Rectal smooth muscle tissue (tissue), 1 donor: ENCODE measurements at regions not wholly inside any gene's neighbourhood (a gene's known extent, or its start where the extent isn't known, plus 50 kb on each side); places are given as distances from the start of the nearest gene placed in this dataset.

ENCODE experiments used
- H3K27ac ChIP-seq: one replicate; pipeline ENCODE4 v1.7.0; 2013; ENCODE audit warnings: low read depth, low read length, inconsistent platforms
- H3K27me3 ChIP-seq: one replicate; pipeline ENCODE4 v1.7.0; 2013; ENCODE audit warnings: low read length; ENCODE audit not compliant: control insufficient read depth, insufficient read depth
- H3K36me3 ChIP-seq: one replicate; pipeline ENCODE4 v1.7.0; 2013; ENCODE audit warnings: low read length; ENCODE audit not compliant: control insufficient read depth, insufficient read depth
- H3K4me1 ChIP-seq: one replicate; pipeline ENCODE4 v1.7.0; 2013; ENCODE audit warnings: low read length; ENCODE audit not compliant: control insufficient read depth, insufficient read depth
- H3K4me3 ChIP-seq: one replicate; pipeline ENCODE4 v1.7.0; 2013; ENCODE audit warnings: low read length
- H3K9ac ChIP-seq: one replicate; pipeline ENCODE4 v1.7.0; 2013; ENCODE audit warnings: low read length

- H3K36me3 ChIP-seq = no peaks in the 10 kb centered on the region
- H3K4me3 ChIP-seq = no peak overlapping the region
- H3K27me3 ChIP-seq = no peaks in the 10 kb centered on the region
- no peaks in the 10 kb centered on the region for H3K4me1 ChIP-seq
- H3K27ac ChIP-seq = no peak overlapping the region
- no peak overlapping the region for H3K9ac ChIP-seq
Measured at GRCh38 chr12:115404761-115405470, 720.9 kb upstream of the TBX3 start.

GRCh38 chr12:115403689-115404088, 719.7 kb upstream of the TBX3 start:
- no peak overlapping the region for H3K27ac ChIP-seq
- H3K36me3 ChIP-seq = no peaks in the 10 kb centered on the region
- H3K4me3 ChIP-seq = no peak overlapping the region
- H3K27me3 ChIP-seq = no peaks in the 10 kb centered on the region
- H3K4me1 ChIP-seq = no peaks in the 10 kb centered on the region
- H3K9ac ChIP-seq = no peak overlapping the region

- Histone ChIP-seq H3K4me3 (no peak overlapping the region), H3K27me3 (no peaks in the 10 kb centered on the region), H3K27ac (no peak overlapping the region), H3K36me3 (no peaks in the 10 kb centered on the region), H3K9ac (no peak overlapping the region), H3K4me1 (no peaks in the 10 kb centered on the region)
Measured at GRCh38 chr12:115403253-115403652, 719.3 kb upstream of the TBX3 start.

GRCh38 chr12:115402443-115403180, 718.6 kb upstream of the TBX3 start:
- Histone ChIP-seq H3K27me3 (no peaks in the 10 kb centered on the region), H3K36me3 (no peaks in the 10 kb centered on the region), H3K9ac (no peak overlapping the region), H3K27ac (no peak overlapping the region), H3K4me3 (no peak overlapping the region), H3K4me1 (no peaks in the 10 kb centered on the region)

- Histone ChIP-seq H3K27me3 (no peaks in the 10 kb centered on the region), H3K4me3 (no peak overlapping the region), H3K9ac (no peak overlapping the region), H3K36me3 (no peaks in the 10 kb centered on the region), H3K27ac (no peak overlapping the region), H3K4me1 (no peaks in the 10 kb centered on the region)
Measured at GRCh38 chr12:115401761-115402160, 717.8 kb upstream of the TBX3 start.

GRCh38 chr12:115400011-115400410, 716.0 kb upstream of the TBX3 start:
- Histone ChIP-seq H3K27ac (no peak overlapping the region), H3K4me3 (no peak overlapping the region), H3K36me3 (no peaks in the 10 kb centered on the region), H3K9ac (no peak overlapping the region), H3K27me3 (no peaks in the 10 kb centered on the region), H3K4me1 (no peaks in the 10 kb centered on the region)

GRCh38 chr12:115398311-115398781, 714.4 kb upstream of the TBX3 start:
- no peak overlapping the region for H3K9ac ChIP-seq
- H3K27me3 ChIP-seq = no peaks in the 10 kb centered on the region
- no peaks in the 10 kb centered on the region for H3K36me3 ChIP-seq
- H3K4me3 ChIP-seq = no peak overlapping the region
- H3K27ac ChIP-seq = no peak overlapping the region
- H3K4me1 ChIP-seq = no peaks in the 10 kb centered on the region

- H3K27me3 ChIP-seq = no peaks in the 10 kb centered on the region
- H3K36me3 ChIP-seq = no peaks in the 10 kb centered on the region
- H3K4me1 ChIP-seq = no peaks in the 10 kb centered on the region
- no peak overlapping the region for H3K4me3 ChIP-seq
- no peak overlapping the region for H3K9ac ChIP-seq
- no peak overlapping the region for H3K27ac ChIP-seq
Measured at GRCh38 chr12:115396567-115396966, 712.6 kb upstream of the TBX3 start.

GRCh38 chr12:115394496-115395220, 710.7 kb upstream of the TBX3 start:
- Histone ChIP-seq H3K36me3 (no peaks in the 10 kb centered on the region), H3K4me3 (no peak overlapping the region), H3K27ac (no peak overlapping the region), H3K9ac (no peak overlapping the region), H3K27me3 (no peaks in the 10 kb centered on the region), H3K4me1 (no peaks in the 10 kb centered on the region)

GRCh38 chr12:115388139-115388538, 704.2 kb upstream of the TBX3 start:
- Histone ChIP-seq H3K36me3 (no peaks in the 10 kb centered on the region), H3K4me1 (no peaks in the 10 kb centered on the region), H3K9ac (no peak overlapping the region), H3K27me3 (no peaks in the 10 kb centered on the region), H3K4me3 (no peak overlapping the region), H3K27ac (no peak overlapping the region)

GRCh38 chr12:115387467-115387901, 703.5 kb upstream of the TBX3 start:
- no peaks in the 10 kb centered on the region for H3K4me1 ChIP-seq
- no peaks in the 10 kb centered on the region for H3K27me3 ChIP-seq
- H3K27ac ChIP-seq = no peak overlapping the region
- H3K4me3 ChIP-seq = no peak overlapping the region
- H3K36me3 ChIP-seq = no peaks in the 10 kb centered on the region
- no peak overlapping the region for H3K9ac ChIP-seq

- Histone ChIP-seq H3K9ac (no peak overlapping the region), H3K4me3 (no peak overlapping the region), H3K27ac (no peak overlapping the region), H3K4me1 (no peaks in the 10 kb centered on the region), H3K27me3 (no peaks in the 10 kb centered on the region), H3K36me3 (no peaks in the 10 kb centered on the region)
Measured at GRCh38 chr12:115386946-115387345, 703.0 kb upstream of the TBX3 start.
